Mesenchymal stem cell (in vitro differentiated cells and primary cell): ENCODE measurements at regions not wholly inside any gene's neighbourhood (a gene's known extent, or its start where the extent isn't known, plus 50 kb on each side); places are given as distances from the start of the nearest gene placed in this dataset.

Source experiments
- DNase-seq: peaks from one replicate; pipeline ENCODE4 v3.0.0-alpha.2; 2013
- H2AFZ ChIP-seq: one replicate; pipeline ENCODE4 v1.6.1; 2013; ENCODE audit warnings: low read depth, mild to moderate bottlenecking, control low read depth, inconsistent platforms, low read length, moderate library complexity
- H2AK5ac ChIP-seq: 2 replicates; pipeline ENCODE4 v1.6.1; 2013; ENCODE audit warnings: low read length, moderate library complexity, mild to moderate bottlenecking, inconsistent platforms; ENCODE audit not compliant: severe bottlenecking
- H2BK120ac ChIP-seq: one replicate; pipeline ENCODE4 v1.6.1; 2013; ENCODE audit warnings: low read depth, mild to moderate bottlenecking, inconsistent platforms, low read length, moderate library complexity
- H2BK12ac ChIP-seq, 2 experiments: one replicate each; pipeline ENCODE4 v1.6.1; 2013; ENCODE audit warnings: inconsistent platforms in 2 of 2, low read length in 2 of 2, mild to moderate bottlenecking in 2 of 2, moderate library complexity in 2 of 2, control low read depth in 1 of 2
- H2BK15ac ChIP-seq: one replicate; pipeline ENCODE4 v1.6.1; 2013; ENCODE audit warnings: mild to moderate bottlenecking, low read depth, inconsistent platforms; ENCODE audit not compliant: poor library complexity, severe bottlenecking
- H2BK5ac ChIP-seq: 2 replicates; pipeline ENCODE4 v1.6.1; 2013; ENCODE audit warnings: low read depth, mild to moderate bottlenecking, low read length, control low read depth, inconsistent platforms; ENCODE audit not compliant: poor library complexity, severe bottlenecking
- H3K14ac ChIP-seq, 2 experiments: one replicate each; pipeline ENCODE4 v1.6.1; 2013; ENCODE audit warnings: inconsistent platforms in 2 of 2, low read length in 2 of 2, control low read depth in 1 of 2, mild to moderate bottlenecking in 1 of 2, moderate library complexity in 1 of 2
- H3K18ac ChIP-seq, 2 experiments: one replicate each; pipeline ENCODE4 v1.6.1; 2013; ENCODE audit warnings: inconsistent platforms in 2 of 2, low read length in 2 of 2, control low read depth in 1 of 2, low read depth in 1 of 2, mild to moderate bottlenecking in 1 of 2
- H3K23ac ChIP-seq, 2 experiments: one replicate each; pipeline ENCODE4 v1.6.1; 2013; ENCODE audit warnings: inconsistent platforms in 2 of 2, low read length in 2 of 2, mild to moderate bottlenecking in 2 of 2, moderate library complexity in 2 of 2, control low read depth in 1 of 2
- H3K27ac ChIP-seq: 2 replicates; pipeline ENCODE4 v1.5.1; 2013; ENCODE audit warnings: mild to moderate bottlenecking, moderate library complexity, low read length, control low read depth, inconsistent platforms; ENCODE audit not compliant: poor library complexity, severe bottlenecking
- H3K27me3 ChIP-seq, 2 experiments: 2 replicates each; pipeline versions ENCODE4 v1.6.1 to v1.7.0; 2013; ENCODE audit warnings: low read length in 2 of 2, mild to moderate bottlenecking in 2 of 2, moderate library complexity in 2 of 2, control low read depth in 1 of 2, inconsistent platforms in 1 of 2; ENCODE audit not compliant: control insufficient read depth in 1 of 2, insufficient read depth in 1 of 2
- H3K36me3 ChIP-seq, 2 experiments: 2 replicates each; pipeline versions ENCODE4 v1.6.1 to v1.7.0; 2013; ENCODE audit warnings: low read length in 2 of 2, control low read depth in 1 of 2, inconsistent platforms in 1 of 2, low read depth in 1 of 2, mild to moderate bottlenecking in 1 of 2; ENCODE audit not compliant: insufficient read depth in 2 of 2, control insufficient read depth in 1 of 2
- H3K4ac ChIP-seq, 2 experiments: one replicate each; pipeline ENCODE4 v1.6.1; 2013; ENCODE audit warnings: inconsistent platforms in 2 of 2, low read length in 2 of 2, mild to moderate bottlenecking in 2 of 2, moderate library complexity in 2 of 2, control low read depth in 1 of 2, low read depth in 1 of 2
- H3K4me1 ChIP-seq: 2 replicates; pipeline ENCODE4 v1.6.1; 2013; ENCODE audit warnings: low read depth, low read length, control low read depth; ENCODE audit not compliant: control insufficient read depth, insufficient read depth
- H3K4me2 ChIP-seq: 2 replicates; pipeline ENCODE4 v1.6.1; 2013; ENCODE audit warnings: low read length, mild to moderate bottlenecking, inconsistent platforms; ENCODE audit not compliant: poor library complexity, severe bottlenecking
- H3K4me3 ChIP-seq, 2 experiments: 2 replicates each; pipeline versions ENCODE4 v1.5.1 to v1.7.0; 2013; ENCODE audit warnings: low read length in 2 of 2, mild to moderate bottlenecking in 2 of 2, control low read depth in 1 of 2, low read depth in 1 of 2; ENCODE audit not compliant: insufficient read depth in 1 of 2
- H3K79me1 ChIP-seq: replicated peaks from 2 replicates; pipeline ENCODE4 v1.6.1; 2013; ENCODE audit warnings: mild to moderate bottlenecking, control low read depth, low read length, inconsistent platforms; ENCODE audit not compliant: poor library complexity, severe bottlenecking
- H3K9ac ChIP-seq: 2 replicates; pipeline ENCODE4 v1.7.0; 2013; ENCODE audit warnings: mild to moderate bottlenecking, low read length, moderate library complexity
- H3K9me3 ChIP-seq: 2 replicates; pipeline ENCODE4 v1.7.0; 2013; ENCODE audit warnings: mild to moderate bottlenecking, low read length; ENCODE audit not compliant: control insufficient read depth
- H4K8ac ChIP-seq: one replicate; pipeline ENCODE4 v1.6.1; 2013; ENCODE audit warnings: inconsistent platforms, mild to moderate bottlenecking, low read length, moderate library complexity
- H4K91ac ChIP-seq: one replicate; pipeline ENCODE4 v1.6.1; 2013; ENCODE audit warnings: mild to moderate bottlenecking, low read length, inconsistent platforms
- WGBS: methylation state at CpG from one replicate; pipeline ENCODE4 v1.1.7; 2013; ENCODE audit warnings: mixed read lengths; 5-methylcytosine and 5-hydroxymethylcytosine counted together

GRCh38 chrY:19016990-19017389, 243.5 kb upstream of the HSFY2 start:
- Histone ChIP-seq H4K91ac (no peak overlapping the region), H2AFZ (no peak overlapping the region), H2BK120ac (no peak overlapping the region), H3K23ac (no peak overlapping the region), H3K27ac (no peak overlapping the region), H2BK5ac (no peak overlapping the region), H3K79me1 (no peaks in the 10 kb centered on the region), H3K9ac (no peak overlapping the region), H2BK12ac (no peak overlapping the region), H3K36me3 (no peaks in the 10 kb centered on the region), H2BK15ac (no peak overlapping the region), H3K4me3 (no peak overlapping the region), H3K27me3 (no peaks in the 10 kb centered on the region), H2AK5ac (no peak overlapping the region), H3K18ac (no peak overlapping the region), H3K4me2 (no peak overlapping the region), H3K9me3 (no peaks in the 10 kb centered on the region), H3K4me1 (no peaks in the 10 kb centered on the region), H3K14ac (no peak overlapping the region), H3K4ac (no peak overlapping the region), H4K8ac (no peak overlapping the region)
- no peak for DNase-seq
- WGBS: 85% methylated on average over 5 of the region's 5 CpGs

- Histone ChIP-seq H3K27ac (no peak overlapping the region), H3K14ac (no peak overlapping the region), H3K9ac (no peak overlapping the region), H3K4me1 (no peaks in the 10 kb centered on the region), H3K4me2 (no peak overlapping the region), H2BK15ac (no peak overlapping the region), H3K18ac (no peak overlapping the region), H3K4ac (no peak overlapping the region), H4K8ac (no peak overlapping the region), H2BK12ac (no peak overlapping the region), H3K79me1 (no peaks in the 10 kb centered on the region), H2AK5ac (no peak overlapping the region), H2AFZ (no peak overlapping the region), H3K9me3 (no peaks in the 10 kb centered on the region), H3K23ac (no peak overlapping the region), H3K27me3 (no peaks in the 10 kb centered on the region), H4K91ac (no peak overlapping the region), H3K36me3 (no peaks in the 10 kb centered on the region), H3K4me3 (no peak overlapping the region), H2BK120ac (no peak overlapping the region), H2BK5ac (no peak overlapping the region)
- 61% methylated on average over 2 of the region's 2 CpGs for WGBS
- no peak for DNase-seq
Observed at GRCh38 chrY:19015854-19016253, 242.3 kb upstream of the HSFY2 start.

GRCh38 chrY:19015213-19015612, 241.7 kb upstream of the HSFY2 start:
- Histone ChIP-seq H3K4me1 (no peaks in the 10 kb centered on the region), H3K4ac (no peak overlapping the region), H3K27ac (no peak overlapping the region), H3K79me1 (no peaks in the 10 kb centered on the region), H3K23ac (no peak overlapping the region), H2BK15ac (no peak overlapping the region), H3K4me3 (no peak overlapping the region), H3K14ac (no peak overlapping the region), H2AFZ (no peak overlapping the region), H2AK5ac (no peak overlapping the region), H4K91ac (no peak overlapping the region), H2BK5ac (no peak overlapping the region), H3K27me3 (no peaks in the 10 kb centered on the region), H3K9me3 (no peaks in the 10 kb centered on the region), H4K8ac (no peak overlapping the region), H3K36me3 (no peaks in the 10 kb centered on the region), H3K18ac (no peak overlapping the region), H2BK12ac (no peak overlapping the region), H3K9ac (no peak overlapping the region), H2BK120ac (no peak overlapping the region), H3K4me2 (no peak overlapping the region)
- no peak for DNase-seq
- WGBS: no CpG with 5 or more reads among the region's 2 CpGs

GRCh38 chrY:19012985-19013384, 239.4 kb upstream of the HSFY2 start:
- Histone ChIP-seq H3K18ac (no peak overlapping the region), H3K14ac (no peak overlapping the region), H3K4ac (no peak overlapping the region), H3K4me3 (no peak overlapping the region), H3K27ac (no peak overlapping the region), H3K27me3 (no peaks in the 10 kb centered on the region), H3K79me1 (no peaks in the 10 kb centered on the region), H2AK5ac (no peak overlapping the region), H2BK120ac (no peak overlapping the region), H2AFZ (no peak overlapping the region), H3K36me3 (no peaks in the 10 kb centered on the region), H3K9me3 (no peaks in the 10 kb centered on the region), H3K4me2 (no peak overlapping the region), H3K9ac (no peak overlapping the region), H3K4me1 (no peaks in the 10 kb centered on the region), H2BK5ac (no peak overlapping the region), H2BK15ac (no peak overlapping the region), H4K91ac (no peak overlapping the region), H2BK12ac (no peak overlapping the region), H4K8ac (no peak overlapping the region), H3K23ac (no peak overlapping the region)
- DNase-seq: no peak
- WGBS: 60% methylated on average over 1 of the region's 2 CpGs
